H1 (cell line): ENCODE measurements at regions not wholly inside any gene's neighbourhood (a gene's known extent, or its start where the extent isn't known, plus 50 kb on each side); places are given as distances from the start of the nearest gene placed in this dataset.

ENCODE experiments used
- CTCF ChIA-PET: fragments of 300-600 bp; sonication (Branson Sonifier 250); formaldehyde crosslinking; loops from one replicate; lab custom pipeline; 2021; ENCODE audit not compliant: partially characterized antibody; lab: Charles Lee
- POLR2A ChIA-PET: fragments of 300-600 bp; sonication (Branson Sonifier 250); formaldehyde crosslinking; loops from one replicate; lab custom pipeline; 2021; ENCODE audit warnings: inconsistent platforms; ENCODE audit not compliant: partially characterized antibody; lab: Charles Lee
- DNase-seq, 2 experiments: peaks; one replicate each; pipeline versions ENCODE4 v3.0.0 to v3.0.0-alpha.2; 2010 to 2022; ENCODE audit warnings: low spot score in 2 of 2, low read depth in 1 of 2, mixed read lengths in 1 of 2
- FAIRE-seq: peaks from 2 replicates; lab custom pipeline; 2011; peaks lifted over from hg19 to GRCh38; lab: Jason Lieb, UNC
- H2AFZ ChIP-seq: 2 replicates; pipeline ENCODE4 v1.8.1; 2012; ENCODE audit warnings: low read length, inconsistent platforms
- H2AK5ac ChIP-seq: 2 replicates; pipeline ENCODE4 v1.6.1; 2013; ENCODE audit warnings: low read depth, low read length
- H2BK120ac ChIP-seq: replicated peaks from 2 replicates; pipeline ENCODE3; 2013; ENCODE audit warnings: low read depth, low read length, inconsistent platforms
- H2BK12ac ChIP-seq: 2 replicates; pipeline ENCODE4 v1.6.1; 2013; ENCODE audit warnings: low read depth, low read length
- H2BK15ac ChIP-seq: 2 replicates; pipeline ENCODE4 v1.6.1; 2013; ENCODE audit warnings: low read length
- H2BK20ac ChIP-seq: 2 replicates; pipeline ENCODE4 v1.6.1; 2013; ENCODE audit warnings: low read length
- H2BK5ac ChIP-seq: 2 replicates; pipeline ENCODE4 v1.6.1; 2013; ENCODE audit warnings: low read depth, low read length
- H3K14ac ChIP-seq: 2 replicates; pipeline ENCODE4 v1.6.1; 2013; ENCODE audit warnings: inconsistent platforms; ENCODE audit not compliant: insufficient read length
- H3K18ac ChIP-seq: 2 replicates; pipeline ENCODE4 v1.6.1; 2013; ENCODE audit warnings: low read length; ENCODE audit errors: extremely low read depth
- H3K23ac ChIP-seq: 2 replicates; pipeline ENCODE4 v1.6.1; 2013; ENCODE audit warnings: inconsistent platforms; ENCODE audit not compliant: insufficient read length
- H3K23me2 ChIP-seq: 2 replicates; pipeline ENCODE4 v1.6.1; 2013; ENCODE audit warnings: low read depth, low read length
- H3K27ac ChIP-seq: 2 replicates; pipeline ENCODE4 v1.6.1; 2011; ENCODE audit warnings: low read depth, low read length, inconsistent platforms
- H3K27me3 ChIP-seq, 4 experiments: replicated peaks in 1 of 4; 1 replicate in 1 of 4; 2 replicates in 3 of 4; pipeline versions ENCODE4 v1.6.1 to v1.8.1; 2011 to 2013; ENCODE audit warnings: low read length in 3 of 4, mild to moderate bottlenecking in 3 of 4, inconsistent platforms in 2 of 4, mixed read lengths in 2 of 4, moderate library complexity in 1 of 4; ENCODE audit not compliant: control insufficient read depth in 3 of 4, insufficient read depth in 3 of 4; ENCODE audit errors: extremely low read depth in 1 of 4
- H3K36me3 ChIP-seq, 4 experiments: 2 replicates each; pipeline versions ENCODE4 v1.6.1 to v1.8.1; 2011 to 2013; ENCODE audit warnings: mild to moderate bottlenecking in 4 of 4, low read length in 3 of 4, moderate library complexity in 2 of 4, control low read depth in 1 of 4, inconsistent platforms in 1 of 4; ENCODE audit not compliant: insufficient read depth in 4 of 4, control insufficient read depth in 2 of 4
- H3K4ac ChIP-seq: replicated peaks from 2 replicates; pipeline ENCODE3; 2013; ENCODE audit warnings: low read length, low read depth, mixed read lengths, inconsistent platforms; ENCODE audit not compliant: insufficient read length
- H3K4me1 ChIP-seq, 4 experiments: replicated peaks in 1 of 4; 1 replicate in 1 of 4; 2 replicates in 3 of 4; pipeline versions ENCODE4 v1.6.1 to v1.8.1; 2011 to 2013; ENCODE audit warnings: low read length in 3 of 4, inconsistent platforms in 2 of 4, mixed read lengths in 1 of 4; ENCODE audit not compliant: insufficient read depth in 4 of 4, control insufficient read depth in 3 of 4
- H3K4me2 ChIP-seq, 2 experiments: 2 replicates each; pipeline versions ENCODE4 v1.6.1 to v1.8.1; 2011 to 2013; ENCODE audit warnings: low read depth in 2 of 2, low read length in 2 of 2, control low read depth in 1 of 2, inconsistent platforms in 1 of 2, mild to moderate bottlenecking in 1 of 2; ENCODE audit not compliant: insufficient read depth in 1 of 2
- H3K4me3 ChIP-seq, 4 experiments: fragments of 200-600, 300-600 bp in 1 of 4; sonication (generic), shearing (Covaris generic), sonication (Bioruptor Twin) in 1 of 4; 2 replicates each; pipeline versions ENCODE4 v1.5.1 to v1.8.1; 2011 to 2016; ENCODE audit warnings: low read length in 4 of 4, low read depth in 3 of 4, control low read depth in 2 of 4, inconsistent platforms in 2 of 4, mild to moderate bottlenecking in 2 of 4, mixed read lengths in 1 of 4, moderate library complexity in 1 of 4; ENCODE audit not compliant: insufficient read depth in 2 of 4; ENCODE audit errors: extremely low read depth in 1 of 4
- H3K56ac ChIP-seq: replicated peaks from 2 replicates; pipeline ENCODE3; 2013; ENCODE audit warnings: low read depth, mild to moderate bottlenecking, mixed read lengths, low read length, inconsistent platforms; ENCODE audit not compliant: insufficient read length
- H3K79me1 ChIP-seq: 2 replicates; pipeline ENCODE4 v1.6.1; 2013; ENCODE audit warnings: low read depth, low read length, control low read depth
- H3K79me2 ChIP-seq, 2 experiments: 2 replicates each; pipeline versions ENCODE4 v1.6.1 to v1.8.1; 2012 to 2013; ENCODE audit warnings: low read length in 2 of 2, mild to moderate bottlenecking in 2 of 2, inconsistent platforms in 1 of 2; ENCODE audit not compliant: insufficient read depth in 2 of 2, control insufficient read depth in 1 of 2
- H3K9ac ChIP-seq, 4 experiments: replicated peaks in 1 of 4; 1 replicate in 1 of 4; 2 replicates in 3 of 4; pipeline versions ENCODE4 v1.6.1 to v1.8.1; 2011 to 2013; ENCODE audit warnings: low read depth in 3 of 4, low read length in 3 of 4, control low read depth in 2 of 4, mild to moderate bottlenecking in 2 of 4, moderate library complexity in 2 of 4, inconsistent platforms in 1 of 4; ENCODE audit errors: extremely low read depth in 1 of 4
- H3K9me3 ChIP-seq, 2 experiments: 2 replicates each; pipeline versions ENCODE4 v1.6.1 to v1.8.1; 2012 to 2013; ENCODE audit warnings: mild to moderate bottlenecking in 2 of 2, moderate library complexity in 2 of 2, control low read depth in 1 of 2, inconsistent platforms in 1 of 2, low read depth in 1 of 2, low read length in 1 of 2, mixed read lengths in 1 of 2; ENCODE audit not compliant: insufficient read depth in 2 of 2
- H4K20me1 ChIP-seq, 2 experiments: replicated peaks in 1 of 2; 2 replicates each; pipeline versions ENCODE3 to v1.8.1; 2011 to 2013; ENCODE audit warnings: inconsistent platforms in 2 of 2, low read length in 2 of 2, mild to moderate bottlenecking in 1 of 2; ENCODE audit not compliant: insufficient read depth in 2 of 2, control insufficient read depth in 1 of 2
- H4K5ac ChIP-seq: 2 replicates; pipeline ENCODE4 v1.6.1; 2013; ENCODE audit warnings: low read length, low read depth, mixed read lengths, inconsistent platforms; ENCODE audit not compliant: insufficient read length
- H4K8ac ChIP-seq: 2 replicates; pipeline ENCODE4 v1.8.0; 2013; ENCODE audit warnings: mild to moderate bottlenecking, moderate library complexity, low read length, inconsistent platforms; ENCODE audit not compliant: insufficient read depth; ENCODE audit errors: extremely low read depth
- H4K91ac ChIP-seq: replicated peaks from 2 replicates; pipeline ENCODE3; 2013; ENCODE audit warnings: low read length, mixed read lengths, inconsistent platforms; ENCODE audit not compliant: insufficient read length
- ATF2 ChIP-seq: IDR thresholded peaks from 2 replicates; pipeline ENCODE4 v1.6.1; 2012; ENCODE audit warnings: low read length, inconsistent platforms
- BRCA1 ChIP-seq: IDR thresholded peaks from 2 replicates; pipeline ENCODE4 v1.6.1; 2012; ENCODE audit warnings: low read depth, low read length, improper control_type of control experiment
- CBX5 ChIP-seq: fragments of 300-800, 300-1000 bp; sonication (generic); IDR thresholded peaks from 2 replicates; pipeline ENCODE4 v1.7.1; 2016; ENCODE audit warnings: antibody characterized with exemption, low read length, low read depth
- CBX8 ChIP-seq: fragments of 300-800, 300-1000 bp; sonication (generic); IDR thresholded peaks from 2 replicates; pipeline ENCODE4 v1.7.1; 2016; ENCODE audit warnings: low read depth, low read length, borderline replicate concordance
- CHD1 ChIP-seq: IDR thresholded peaks from 2 replicates; pipeline ENCODE4 v1.6.1; 2012; ENCODE audit warnings: low read depth, low read length, improper control_type of control experiment
- E2F6 ChIP-seq: IDR thresholded peaks from 2 replicates; pipeline ENCODE4 v1.6.1; 2012; ENCODE audit warnings: inconsistent platforms
- HDAC6 ChIP-seq: IDR thresholded peaks from one replicate; pipeline ENCODE4 v1.7.1; 2012; ENCODE audit warnings: low read depth, mild to moderate bottlenecking, inconsistent platforms, low read length, moderate library complexity
- NANOG ChIP-seq: IDR thresholded peaks from 2 replicates; pipeline ENCODE4 v1.6.1; 2011; ENCODE audit warnings: low read length, low read depth, mild to moderate bottlenecking, inconsistent platforms; ENCODE audit not compliant: insufficient read depth, poor library complexity, severe bottlenecking
- POLR2A ChIP-seq, 2 experiments: IDR thresholded peaks; 1 replicate in 1 of 2; 2 replicates in 1 of 2; pipeline ENCODE4 v1.6.1; 2011; ENCODE audit warnings: low read depth in 2 of 2, low read length in 2 of 2, mild to moderate bottlenecking in 2 of 2; ENCODE audit errors: control extremely low read depth in 1 of 2
- POU5F1 ChIP-seq: IDR thresholded peaks from 2 replicates; pipeline ENCODE4 v1.6.1; 2011; ENCODE audit warnings: low read depth, mild to moderate bottlenecking, low read length, moderate library complexity
- SIX5 ChIP-seq: IDR thresholded peaks from 2 replicates; pipeline ENCODE4 v1.6.1; 2011; ENCODE audit warnings: mild to moderate bottlenecking, low read depth, low read length
- SP2 ChIP-seq: IDR thresholded peaks from 2 replicates; pipeline ENCODE4 v1.6.1; 2012; ENCODE audit warnings: mild to moderate bottlenecking, low read length, inconsistent platforms
- SP4 ChIP-seq: IDR thresholded peaks from 2 replicates; pipeline ENCODE4 v1.6.1; 2012; ENCODE audit warnings: low read length, inconsistent platforms
- WGBS, 2 experiments: shearing (Covaris generic) in 1 of 2; methylation state at CpG; one replicate each; pipeline versions ENCODE4 v1.1.6 to v1.1.7; 2013 to 2015; ENCODE audit warnings: low lambda C conversion rate in 2 of 2, mixed read lengths in 2 of 2, inconsistent platforms in 1 of 2, low coverage in 1 of 2, missing lambda C conversion rate in 1 of 2; ENCODE audit not compliant: insufficient replicate concordance in 2 of 2, insufficient coverage in 1 of 2, insufficient read length in 1 of 2; ENCODE audit errors: extremely low coverage in 1 of 2, missing lambda C conversion rate in 1 of 2; 5-methylcytosine and 5-hydroxymethylcytosine counted together

GRCh38 chr7:156061689-156062255 lies 249.5 kb upstream of the SHH start:
- Histone ChIP-seq H2BK15ac (no peak overlapping the region), H3K4me3 (no peak overlapping the region), H4K20me1 (peaks cover 0 to 2% of the 10 kb centered on the region in 2 experiments), H3K18ac (no peak overlapping the region), H2BK120ac (no peak overlapping the region), H4K5ac (no peak overlapping the region), H3K4me1 (no peaks in the 10 kb centered on the region), H2BK5ac (no peak overlapping the region), H4K8ac (no peak overlapping the region), H3K9ac (no peak overlapping the region), H3K14ac (no peak overlapping the region), H4K91ac (no peak overlapping the region), H2AFZ (no peak overlapping the region), H3K23ac (no peak overlapping the region), H3K27ac (no peak overlapping the region), H2BK12ac (no peak overlapping the region), H2AK5ac (no peak overlapping the region), H3K9me3 (peaks cover 7 to 12% of the 10 kb centered on the region in 2 experiments), H3K79me1 (no peaks in the 10 kb centered on the region), H3K79me2 (no peaks in the 10 kb centered on the region), H3K4ac (no peak overlapping the region), H3K27me3 (no peaks in the 10 kb centered on the region; a peak in 1 of 7 replicates), H2BK20ac (no peak overlapping the region), H3K23me2 (no peaks in the 10 kb centered on the region), H3K56ac (no peak overlapping the region), H3K4me2 (no peak overlapping the region), H3K36me3 (no peaks in the 10 kb centered on the region)
- FAIRE-seq (no peak), DNase-seq (no peak)
- 88% methylated on average over 10 of the region's 11 CpGs; no CpG with 5 or more reads in 1 of the 2 experiments for WGBS, 2 experiments
- ChIA-PET CTCF (no interaction called here), POLR2A (no interaction called here)
- TF ChIP-seq CBX5: no peak
- no peak for TF ChIP-seq CHD1
- TF ChIP-seq BRCA1: no peak
- no peak for TF ChIP-seq ATF2
- no peak for TF ChIP-seq CBX8
- no peak for TF ChIP-seq NANOG
- no peak for TF ChIP-seq POU5F1
- TF ChIP-seq E2F6: no peak
- TF ChIP-seq SP2: no peak
- no peak for TF ChIP-seq POLR2A (IDR thresholded peaks at IDR 0.05; ENCODE audit: control extremely low read depth in 1 of 2, low read depth in 2 of 2, low read length in 2 of 2)
- TF ChIP-seq SP4: no peak
- no peak for TF ChIP-seq SIX5
- TF ChIP-seq HDAC6: no peak
